ENCODE measurements at regions not wholly inside any gene's neighbourhood (a gene's known extent, or its start where the extent isn't known, plus 50 kb on each side); places are given as distances from the start of the nearest gene placed in this dataset.

- H3K27ac ChIP-seq (ENCODE audit: insufficient read depth, low read depth, low read length), result no peak overlapping the region
- no peak overlapping the region for H3K4me3 ChIP-seq (replicated peaks in 1 of 3; ENCODE audit: insufficient read depth in 1 of 3, low read depth in 1 of 3, low read length in 3 of 3)
- H3K9me1 ChIP-seq (replicated peaks; ENCODE audit: control insufficient read depth, extremely low read depth, insufficient read depth, low read length), result no peaks in the 10 kb centered on the region
- H3K4me2 ChIP-seq (ENCODE audit: insufficient read depth, low read length), result no peak overlapping the region
- no peak overlapping the region for H2AFZ ChIP-seq (ENCODE audit: low read depth, low read length)
- FAIRE-seq, result no peak
- DNase-seq (ENCODE audit: low read depth, low spot score), result no peak
- dilution Hi-C loops (cut with MboI; ENCODE audit: extremely low pct_ligation_motif_present, low sequenced_read_pairs) (no loop called here), intact Hi-C loops (cut with micrococcal nuclease) (loop anchor here (10.0 kb wide), 1 partner anchor 821 kb away; no protein-coding TSS in a partner anchor)
- ChIA-PET CTCF (no interaction called here), POLR2A (no interaction called here)
- no peaks in the 10 kb centered on the region for H3K4me1 ChIP-seq (ENCODE audit: control insufficient read depth, extremely low read depth, insufficient read depth, low read length)
- no peak overlapping the region for H3K9ac ChIP-seq (replicated peaks; ENCODE audit: extremely low read depth, insufficient read depth, low read length)
- no TSS peak for BruUV-seq (replicated peaks)
- no peaks in the 10 kb centered on the region for H3K79me2 ChIP-seq (ENCODE audit: control insufficient read depth, insufficient read depth, low read length)
- no peak for TF ChIP-seq POLR2AphosphoS5 (IDR thresholded peaks at IDR 0.05; ENCODE audit: insufficient read depth, low read depth, low read length)
- no peak for TF ChIP-seq MAX (IDR thresholded peaks at IDR 0.05; ENCODE audit: insufficient read depth, insufficient read length)
- no peak for TF ChIP-seq JUN (IDR thresholded peaks at IDR 0.05; ENCODE audit: borderline replicate concordance, insufficient read depth, insufficient read length, low read depth)
- TF ChIP-seq CTCF (IDR thresholded peaks at IDR 0.05; ENCODE audit: extremely low read depth in 1 of 2, insufficient read depth in 1 of 2, low read depth in 1 of 2, low read length in 2 of 2), result no peak
- no peak for TF ChIP-seq EZH2 (IDR thresholded peaks at IDR 0.05; ENCODE audit: borderline replicate concordance, low read depth, low read length, severe bottlenecking)
- TF ChIP-seq MYC (IDR thresholded peaks at IDR 0.05; ENCODE audit: low read depth, low read length), result no peak
- no peak for TF ChIP-seq GATA2 (IDR thresholded peaks at IDR 0.05; ENCODE audit: insufficient read depth, insufficient read length, low read depth, low read length)
- no peak for TF ChIP-seq FOS (IDR thresholded peaks at IDR 0.05; ENCODE audit: borderline replicate concordance, insufficient read depth, low read length)
- TF ChIP-seq POLR2A (IDR thresholded peaks at IDR 0.05; ENCODE audit: low read depth, low read length), result no peak
- H4K20me1 ChIP-seq (replicated peaks; ENCODE audit: control insufficient read depth, extremely low read depth, insufficient read depth, low read length), result no peaks in the 10 kb centered on the region
- H3K9me3 ChIP-seq (replicated peaks; ENCODE audit: control insufficient read depth, insufficient read depth, low read length), result no peaks in the 10 kb centered on the region
- H3K36me3 ChIP-seq (ENCODE audit: control insufficient read depth in 2 of 2, extremely low read depth in 1 of 2, insufficient read depth in 2 of 2, low read length in 2 of 2), result no peaks in the 10 kb centered on the region
- no peaks in the 10 kb centered on the region for H3K27me3 ChIP-seq (ENCODE audit: control insufficient read depth in 2 of 2, insufficient read depth in 2 of 2, low read length in 2 of 2)
Observed at GRCh38 chr5:33305572-33305971, 135.2 kb upstream of the TARS1 start.

Measured in endothelial cell of umbilical vein (primary cell).